ENCODE measurements at regions not wholly inside any gene's neighbourhood (a gene's known extent, or its start where the extent isn't known, plus 50 kb on each side); places are given as distances from the start of the nearest gene placed in this dataset.

- TF ChIP-seq CTCF (IDR thresholded peaks at IDR 0.05), result no peak
- TF ChIP-seq REST (IDR thresholded peaks at IDR 0.05), result no peak
- no peak for TF ChIP-seq POLR2A (IDR thresholded peaks at IDR 0.05; ENCODE audit: low read length)
- no peak for TF ChIP-seq RAD21 (conservative IDR thresholded peaks at IDR 0.05 in 1 of 2, IDR thresholded peaks at IDR 0.05 in 1 of 2)
- TF ChIP-seq SMC3 (IDR thresholded peaks at IDR 0.05), result no peak
- no peak for TF ChIP-seq JUNB (IDR thresholded peaks at IDR 0.05)
- no peak for TF ChIP-seq EP300 (IDR thresholded peaks at IDR 0.05)
- TF ChIP-seq HMGXB4 (CRISPR knock-in tag; IDR thresholded peaks at IDR 0.05; ENCODE audit: borderline replicate concordance), result no peak
- no peak for TF ChIP-seq PBX3 (IDR thresholded peaks at IDR 0.05)
- no peak for TF ChIP-seq RFX5 (IDR thresholded peaks at IDR 0.05)
- TF ChIP-seq MAX (IDR thresholded peaks at IDR 0.05), result no peak
- no peak for TF ChIP-seq ESRRA (IDR thresholded peaks at IDR 0.05; ENCODE audit: borderline replicate concordance, low read length)
- TF ChIP-seq MAFK (IDR thresholded peaks at IDR 0.05; ENCODE audit: partially characterized antibody), result no peak
- TF ChIP-seq MYC (IDR thresholded peaks at IDR 0.05; ENCODE audit: borderline replicate concordance, low read length), result no peak
These were observed 82.6 kb upstream of the BLCAP start for GRCh38 chr20:37610203-37610798.
